Ascending aorta (tissue), 2 donors: ENCODE measurements at regions not wholly inside any gene's neighbourhood (a gene's known extent, or its start where the extent isn't known, plus 50 kb on each side); places are given as distances from the start of the nearest gene placed in this dataset.

Source experiments
- DNase-seq, 2 donors: peaks; one replicate each; pipeline ENCODE4 v3.0.0-alpha.2; 2019; ENCODE audit warnings: low spot score in 2 of 2
- H3K27ac ChIP-seq, 2 donors: fragments of 200-600 bp; sonication (generic); one replicate each; pipeline ENCODE4 v1.5.1; 2016 to 2017; ENCODE audit warnings: mild to moderate bottlenecking in 1 of 2
- H3K27me3 ChIP-seq: fragments of 200-600 bp; sonication (generic); one replicate; pipeline ENCODE4 v1.5.1; 2017
- H3K36me3 ChIP-seq, 2 donors: fragments of 200-600 bp; sonication (generic); one replicate each; pipeline ENCODE4 v1.5.1; 2016
- H3K4me1 ChIP-seq, 2 donors: fragments of 200-600 bp; sonication (generic); one replicate each; pipeline ENCODE4 v1.5.1; 2016 to 2017; ENCODE audit warnings: mild to moderate bottlenecking in 1 of 2
- H3K4me3 ChIP-seq, 2 donors: fragments of 200-600 bp; sonication (generic); one replicate each; pipeline ENCODE4 v1.5.1; 2016 to 2017; ENCODE audit warnings: mild to moderate bottlenecking in 1 of 2
- H3K9me3 ChIP-seq, 2 donors: fragments of 200-600 bp; sonication (generic); one replicate each; pipeline ENCODE4 v1.5.1; 2016
- intact Hi-C: fragments of 100-400 bp; cut with DNase I; formaldehyde crosslinking; loops from one replicate; pipeline ENCODE4 v1.15.1; 2023
- TF ChIP-seq, protein P1 (sequence below), 3 experiments: fragments of 200-600 bp in 2 of 3; fragments of 450-650 bp in 1 of 3; sonication (generic) in 2 of 3; IDR thresholded peaks; one replicate each; pipeline ENCODE4 v1.5.1; 2016 to 2019; ENCODE audit warnings: antibody characterized with exemption in 3 of 3, mild to moderate bottlenecking in 1 of 3, moderate library complexity in 1 of 3

DNA sequence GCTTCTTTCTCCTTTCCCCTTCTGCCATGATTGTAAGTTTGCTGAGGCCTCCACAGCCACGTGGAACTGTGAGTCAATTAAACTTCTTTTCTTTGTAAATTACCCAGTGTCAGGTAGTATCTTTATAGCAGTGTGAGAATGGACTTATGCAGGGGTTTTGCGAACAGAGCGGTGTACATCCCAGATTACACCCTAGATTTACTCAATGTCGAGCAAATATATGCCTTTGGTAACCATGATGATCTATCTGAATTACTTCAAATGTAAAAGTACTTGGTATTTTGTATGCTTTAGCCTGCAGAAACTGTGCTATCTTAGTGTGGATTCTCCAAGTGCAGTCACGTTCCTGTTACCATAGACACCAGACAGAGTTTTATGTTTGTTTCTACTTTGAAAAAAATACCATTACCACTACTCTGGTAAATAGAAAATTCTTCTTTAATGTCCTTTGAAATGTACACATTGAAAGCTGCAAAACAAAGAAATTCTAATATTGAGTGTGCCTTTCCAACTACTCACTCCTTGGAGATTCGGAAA lies 510.4 kb upstream of the ARGLU1 start:
- H3K36me3 ChIP-seq, result no peaks in the 10 kb centered on the region
- intact Hi-C loops, result no loop called here
- H3K27me3 ChIP-seq, result no peaks in the 10 kb centered on the region
- no peak for DNase-seq
- TF ChIP-seq, protein P1, sequence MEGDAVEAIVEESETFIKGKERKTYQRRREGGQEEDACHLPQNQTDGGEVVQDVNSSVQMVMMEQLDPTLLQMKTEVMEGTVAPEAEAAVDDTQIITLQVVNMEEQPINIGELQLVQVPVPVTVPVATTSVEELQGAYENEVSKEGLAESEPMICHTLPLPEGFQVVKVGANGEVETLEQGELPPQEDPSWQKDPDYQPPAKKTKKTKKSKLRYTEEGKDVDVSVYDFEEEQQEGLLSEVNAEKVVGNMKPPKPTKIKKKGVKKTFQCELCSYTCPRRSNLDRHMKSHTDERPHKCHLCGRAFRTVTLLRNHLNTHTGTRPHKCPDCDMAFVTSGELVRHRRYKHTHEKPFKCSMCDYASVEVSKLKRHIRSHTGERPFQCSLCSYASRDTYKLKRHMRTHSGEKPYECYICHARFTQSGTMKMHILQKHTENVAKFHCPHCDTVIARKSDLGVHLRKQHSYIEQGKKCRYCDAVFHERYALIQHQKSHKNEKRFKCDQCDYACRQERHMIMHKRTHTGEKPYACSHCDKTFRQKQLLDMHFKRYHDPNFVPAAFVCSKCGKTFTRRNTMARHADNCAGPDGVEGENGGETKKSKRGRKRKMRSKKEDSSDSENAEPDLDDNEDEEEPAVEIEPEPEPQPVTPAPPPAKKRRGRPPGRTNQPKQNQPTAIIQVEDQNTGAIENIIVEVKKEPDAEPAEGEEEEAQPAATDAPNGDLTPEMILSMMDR (IDR thresholded peaks at IDR 0.05), result no peak
- no peak overlapping the region for H3K4me3 ChIP-seq
- no peak overlapping the region for H3K27ac ChIP-seq
- no peaks in the 10 kb centered on the region for H3K9me3 ChIP-seq
- H3K4me1 ChIP-seq, result no peaks in the 10 kb centered on the region

DNA sequence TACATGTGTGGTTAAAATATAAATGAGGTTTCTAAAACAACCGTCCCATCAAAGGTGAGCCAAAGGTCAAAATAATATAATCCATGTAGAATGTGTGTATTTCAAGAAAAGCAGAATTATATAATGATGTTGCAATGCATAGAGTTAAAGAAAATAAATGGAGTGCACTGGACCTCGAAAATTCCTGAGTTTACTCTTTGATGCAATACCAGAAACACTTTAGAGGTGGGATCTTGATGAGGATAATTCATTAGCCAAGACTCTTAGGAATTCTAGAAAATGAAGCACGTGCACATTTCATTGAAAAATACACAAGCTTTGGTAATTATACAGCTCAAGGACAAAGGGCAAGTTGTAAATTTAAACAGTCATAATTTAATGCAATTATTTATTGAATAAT lies 508.9 kb upstream of the ARGLU1 start:
- Histone ChIP-seq H3K9me3 (no peaks in the 10 kb centered on the region), H3K4me1 (no peaks in the 10 kb centered on the region), H3K27me3 (no peaks in the 10 kb centered on the region), H3K27ac (no peak overlapping the region), H3K4me3 (no peak overlapping the region), H3K36me3 (no peaks in the 10 kb centered on the region)
- no peak for DNase-seq
- TF ChIP-seq, protein P1 (IDR thresholded peaks at IDR 0.05), result no peak
- intact Hi-C loops, result no loop called here

DNA sequence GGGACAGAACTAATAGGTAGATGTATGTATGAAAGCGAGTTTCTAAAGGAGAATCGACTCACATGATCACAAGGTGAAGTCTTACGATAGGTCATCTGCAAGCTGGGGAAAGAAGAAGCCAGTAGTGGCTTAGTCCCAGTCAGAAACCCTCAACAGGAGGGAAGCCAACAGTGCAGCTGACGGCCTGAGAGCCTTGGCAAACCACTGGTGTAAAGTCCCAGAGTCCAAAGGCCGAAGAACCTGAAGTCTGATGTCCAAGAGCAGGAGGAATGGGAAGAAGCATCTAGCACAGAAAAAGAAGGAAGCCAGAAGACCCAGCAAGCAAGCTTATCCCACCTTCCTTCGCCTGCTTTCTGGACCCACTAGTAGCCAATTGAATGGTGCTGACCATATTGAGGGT lies 507.6 kb upstream of the ARGLU1 start:
- TF ChIP-seq, protein P1 (IDR thresholded peaks at IDR 0.05), result no peak
- intact Hi-C loops, result no loop called here
- Histone ChIP-seq H3K9me3 (no peaks in the 10 kb centered on the region), H3K27me3 (no peaks in the 10 kb centered on the region), H3K27ac (no peak overlapping the region), H3K36me3 (no peaks in the 10 kb centered on the region), H3K4me3 (no peak overlapping the region), H3K4me1 (no peaks in the 10 kb centered on the region)
- DNase-seq, result no peak

DNA sequence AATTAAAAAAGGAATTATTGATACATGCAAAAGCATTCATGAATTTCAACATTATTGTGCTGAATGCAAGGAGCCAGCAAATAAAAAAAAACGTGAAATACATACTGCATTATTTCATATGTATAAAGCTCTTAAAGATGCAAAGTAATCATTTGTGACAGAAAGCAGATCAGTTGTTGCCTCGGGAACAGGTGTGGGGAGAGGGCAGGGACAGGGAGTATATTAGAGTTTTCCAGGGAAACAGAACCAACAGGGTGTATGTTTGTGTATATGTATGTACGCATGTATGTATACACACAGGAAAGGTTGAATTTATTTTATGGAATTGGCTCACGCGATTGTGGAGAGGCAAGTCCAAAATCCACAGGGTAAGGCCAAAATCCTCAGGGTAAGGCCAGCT lies 502.9 kb upstream of the ARGLU1 start:
- no peaks in the 10 kb centered on the region for H3K27me3 ChIP-seq
- no peak overlapping the region for H3K4me3 ChIP-seq
- H3K27ac ChIP-seq, result no peak overlapping the region
- intact Hi-C loops, result no loop called here
- DNase-seq, result no peak
- H3K4me1 ChIP-seq, result no peaks in the 10 kb centered on the region
- no peaks in the 10 kb centered on the region for H3K9me3 ChIP-seq
- TF ChIP-seq, protein P1 (IDR thresholded peaks at IDR 0.05), result no peak
- H3K36me3 ChIP-seq, result no peaks in the 10 kb centered on the region

DNA sequence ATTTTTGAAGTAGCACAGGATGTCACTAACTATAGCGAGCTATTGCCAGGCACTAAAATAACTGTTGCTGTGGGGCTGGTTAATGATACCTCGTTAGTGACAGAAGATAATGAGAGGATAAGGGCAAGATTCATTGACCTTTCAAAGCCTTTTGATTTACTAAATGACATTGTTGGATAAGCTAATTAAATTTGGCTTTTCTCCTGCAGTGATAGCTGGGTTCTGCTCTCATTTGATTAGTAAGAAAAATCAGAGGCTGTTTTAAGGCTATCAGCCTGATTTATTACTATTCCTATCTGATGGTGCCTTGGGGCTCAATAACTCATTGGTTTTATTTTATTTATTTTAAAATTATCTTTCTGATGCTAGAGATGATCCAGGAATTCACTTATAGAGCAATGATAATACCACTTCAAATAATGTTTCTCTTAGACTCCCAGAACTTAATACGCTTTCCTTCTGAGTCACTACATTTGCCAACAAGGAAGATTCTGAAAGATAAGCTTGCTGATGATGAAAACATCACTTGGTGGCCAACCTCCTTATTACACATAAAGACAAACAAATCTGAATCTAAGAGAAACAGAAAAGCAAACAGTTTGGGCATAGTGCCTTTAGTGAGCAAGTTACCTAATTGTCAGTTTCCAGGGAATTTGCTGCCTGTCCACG lies 501.3 kb upstream of the ARGLU1 start:
- no peaks in the 10 kb centered on the region for H3K36me3 ChIP-seq
- no peak overlapping the region for H3K27ac ChIP-seq
- no peak overlapping the region for H3K4me3 ChIP-seq
- H3K9me3 ChIP-seq, result no peaks in the 10 kb centered on the region
- no peaks in the 10 kb centered on the region for H3K4me1 ChIP-seq
- intact Hi-C loops, result no loop called here
- TF ChIP-seq, protein P1 (IDR thresholded peaks at IDR 0.05), result no peak
- no peaks in the 10 kb centered on the region for H3K27me3 ChIP-seq
- no peak for DNase-seq
